Activated CD8-positive, alpha-beta T cell treated with anti-CD3 and anti-CD28 coated beads for 36 hours (primary cell): ENCODE measurements at regions not wholly inside any gene's neighbourhood (a gene's known extent, or its start where the extent isn't known, plus 50 kb on each side); places are given as distances from the start of the nearest gene placed in this dataset.
"Not testable (repeated sequence)": the region's sequence is repeated elsewhere in the genome, so short reads cannot be mapped to it uniquely, and the experiment has no call there.

Source experiments
- ATAC-seq: fragments of 200-7000 bp; cut with Tn5 transposase; one replicate; pipeline ENCODE4 v1.10.0; 2021; ENCODE audit warnings: mild to moderate bottlenecking, moderate library complexity
- CTCF ChIA-PET: fragments of 350-600 bp; sonication (Branson Sonifier 250); formaldehyde crosslinking; loops from one replicate; lab custom pipeline; 2021; ENCODE audit warnings: antibody characterized with exemption; lab: Charles Lee
- POLR2A ChIA-PET: fragments of 350-600 bp; sonication (Branson Sonifier 250); formaldehyde crosslinking; loops from one replicate; lab custom pipeline; 2021; ENCODE audit warnings: antibody characterized with exemption; lab: Charles Lee
- DNase-seq: peaks from one replicate; pipeline ENCODE4 v3.0.0-alpha.2; 2020
- H3K27ac Mint-ChIP-seq: one replicate; pipeline ENCODE4 v1.8.0; 2021; ENCODE audit warnings: mild to moderate bottlenecking, mixed read lengths
- H3K27me3 Mint-ChIP-seq: one replicate; pipeline ENCODE4 v1.8.0; 2021; ENCODE audit warnings: mixed read lengths
- H3K36me3 Mint-ChIP-seq: one replicate; pipeline ENCODE4 v1.8.0; 2021; ENCODE audit warnings: low read depth, mixed read lengths
- H3K4me1 Mint-ChIP-seq: one replicate; pipeline ENCODE4 v1.8.0; 2021; ENCODE audit warnings: low read depth, mixed read lengths
- H3K4me3 Mint-ChIP-seq: one replicate; pipeline ENCODE4 v1.8.0; 2021; ENCODE audit warnings: mild to moderate bottlenecking, moderate library complexity, mixed read lengths
- H3K9me3 Mint-ChIP-seq: one replicate; pipeline ENCODE4 v1.8.0; 2021; ENCODE audit warnings: mixed read lengths
- intact Hi-C: fragments of 100-400 bp; cut with micrococcal nuclease; formaldehyde crosslinking; loops from one replicate; pipeline ENCODE4 v1.10.0; 2022
- TF ChIP-seq, protein P1 (sequence below): fragments of 200-600 bp; IDR thresholded peaks from one replicate; pipeline ENCODE4 v1.8.0; 2022; ENCODE audit warnings: antibody characterized with exemption, mild to moderate bottlenecking

- ATAC-seq (peak; percentile 67), DNase-seq (peak; percentile 53)
- Mint-ChIP-seq H3K9me3 (peaks cover 4% of the 10 kb centered on the region), H3K36me3 (no peaks in the 10 kb centered on the region), H3K4me1 (no peaks in the 10 kb centered on the region), H3K27ac (no peak overlapping the region), H3K27me3 (peaks cover 10% of the 10 kb centered on the region), H3K4me3 (no peak overlapping the region)
- intact Hi-C loops = no loop called here
- POLR2A ChIA-PET = no interaction called here
- CTCF ChIA-PET = interaction anchor here (0.6 to 2.2 kb wide), 21 partner anchors 11 to 912 kb away, joined by 3 to 16 read pairs (median 3); no protein-coding TSS in a partner anchor
- TF ChIP-seq, protein P1, sequence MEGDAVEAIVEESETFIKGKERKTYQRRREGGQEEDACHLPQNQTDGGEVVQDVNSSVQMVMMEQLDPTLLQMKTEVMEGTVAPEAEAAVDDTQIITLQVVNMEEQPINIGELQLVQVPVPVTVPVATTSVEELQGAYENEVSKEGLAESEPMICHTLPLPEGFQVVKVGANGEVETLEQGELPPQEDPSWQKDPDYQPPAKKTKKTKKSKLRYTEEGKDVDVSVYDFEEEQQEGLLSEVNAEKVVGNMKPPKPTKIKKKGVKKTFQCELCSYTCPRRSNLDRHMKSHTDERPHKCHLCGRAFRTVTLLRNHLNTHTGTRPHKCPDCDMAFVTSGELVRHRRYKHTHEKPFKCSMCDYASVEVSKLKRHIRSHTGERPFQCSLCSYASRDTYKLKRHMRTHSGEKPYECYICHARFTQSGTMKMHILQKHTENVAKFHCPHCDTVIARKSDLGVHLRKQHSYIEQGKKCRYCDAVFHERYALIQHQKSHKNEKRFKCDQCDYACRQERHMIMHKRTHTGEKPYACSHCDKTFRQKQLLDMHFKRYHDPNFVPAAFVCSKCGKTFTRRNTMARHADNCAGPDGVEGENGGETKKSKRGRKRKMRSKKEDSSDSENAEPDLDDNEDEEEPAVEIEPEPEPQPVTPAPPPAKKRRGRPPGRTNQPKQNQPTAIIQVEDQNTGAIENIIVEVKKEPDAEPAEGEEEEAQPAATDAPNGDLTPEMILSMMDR = peak; percentile 72
These were observed 95.2 kb upstream of the PCED1B start for GRCh38 chr12:46983959-46984841.

DNA sequence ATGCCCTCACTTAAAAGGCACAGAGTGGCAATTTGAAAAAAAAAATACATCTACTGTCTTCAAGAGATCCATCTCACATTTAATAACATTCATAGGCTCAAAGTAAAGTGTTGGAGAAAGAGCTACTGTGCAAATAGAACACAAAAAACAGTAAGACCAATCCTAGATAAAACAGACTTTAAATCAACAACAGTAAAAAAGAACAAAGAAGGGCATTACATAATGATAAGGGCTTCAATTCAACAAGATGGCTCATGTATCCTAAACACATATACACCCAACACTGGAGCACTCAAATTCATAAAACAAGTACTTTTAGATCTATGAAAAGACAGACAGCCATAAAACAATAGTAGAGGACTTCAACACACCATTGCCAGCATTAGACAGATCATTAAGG is 93.6 kb upstream of the PCED1B start:
- ATAC-seq = no peak
- intact Hi-C loops = no loop called here
- Mint-ChIP-seq H3K4me3 (no peak overlapping the region), H3K9me3 (peaks cover 13% of the 10 kb centered on the region), H3K27me3 (peaks cover 12% of the 10 kb centered on the region), H3K4me1 (no peaks in the 10 kb centered on the region), H3K36me3 (peaks cover 1% of the 10 kb centered on the region), H3K27ac (no peak overlapping the region)
- no peak for DNase-seq
- CTCF ChIA-PET = interaction anchor here (0.7 kb wide), 1 partner anchor 513 kb away, joined by 3 read pairs; no protein-coding TSS in a partner anchor
- TF ChIP-seq, protein P1 = no peak
- POLR2A ChIA-PET = no interaction called here

DNA sequence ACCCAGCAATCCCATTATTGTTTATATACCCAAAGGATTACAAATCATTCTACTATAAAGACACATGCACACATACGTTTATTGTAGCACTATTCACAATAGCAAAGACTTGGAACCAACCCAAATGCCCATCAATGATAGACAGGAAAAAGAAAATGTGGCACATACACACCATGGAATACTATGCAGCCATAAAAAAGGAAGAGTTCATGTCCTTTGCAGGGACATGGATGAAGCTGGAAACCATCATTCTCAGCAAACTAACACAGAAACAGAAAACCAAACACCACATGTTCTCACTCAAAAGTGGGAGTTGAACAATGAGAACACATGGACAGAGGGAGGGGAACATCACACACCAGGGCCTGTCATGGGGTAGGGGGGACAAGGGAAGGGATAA is 91.3 kb upstream of the PCED1B start:
- H3K36me3 Mint-ChIP-seq, CTCF ChIA-PET, H3K27ac Mint-ChIP-seq, H3K4me3 Mint-ChIP-seq, POLR2A ChIA-PET, H3K4me1 Mint-ChIP-seq, intact Hi-C loops, ATAC-seq, DNase-seq: not testable (repeated sequence)
- peaks cover 12% of the 10 kb centered on the region for H3K27me3 Mint-ChIP-seq
- H3K9me3 Mint-ChIP-seq = peaks cover 19% of the 10 kb centered on the region

DNA sequence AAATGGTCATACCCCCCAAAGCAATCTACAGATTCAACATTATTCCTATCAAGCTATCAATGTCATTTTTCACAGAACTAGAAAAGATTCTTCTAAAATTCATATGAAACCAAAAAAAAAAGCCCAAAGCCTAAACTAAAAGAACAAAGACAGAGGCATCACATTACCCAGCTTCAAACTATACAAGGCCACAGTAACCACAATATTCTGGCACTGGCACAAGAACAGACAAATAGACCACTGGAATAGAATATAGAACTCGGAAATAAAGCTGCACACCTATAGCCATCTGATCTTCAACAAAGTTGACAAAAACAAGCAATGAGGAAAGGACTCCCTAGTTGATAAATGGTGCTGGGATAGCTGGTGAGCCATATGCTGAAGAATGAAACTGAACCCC is 89.2 kb upstream of the PCED1B start:
- peaks cover 19% of the 10 kb centered on the region for H3K9me3 Mint-ChIP-seq
- intact Hi-C loops = no loop called here

DNA sequence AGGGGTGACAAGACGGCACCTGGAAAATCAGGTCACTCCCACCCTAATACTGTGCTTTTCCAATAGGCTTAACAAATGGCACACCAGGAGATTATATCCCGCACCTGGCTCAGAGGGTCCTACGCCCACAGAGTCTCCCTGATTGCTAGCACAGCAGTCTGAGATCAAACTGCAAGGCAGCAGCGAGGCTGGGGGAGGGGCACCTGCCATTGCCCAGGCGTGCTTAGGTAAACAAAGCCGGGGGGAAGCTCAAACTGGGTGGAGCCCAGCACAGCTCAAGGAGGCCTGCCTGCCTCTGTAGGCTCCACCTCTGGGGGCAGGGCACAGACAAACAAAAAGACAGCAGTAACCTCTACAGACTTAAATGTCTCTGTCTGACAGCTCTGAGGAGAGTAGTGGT is 87.4 kb upstream of the PCED1B start:
- ATAC-seq, CTCF ChIA-PET, H3K27ac Mint-ChIP-seq, H3K27me3 Mint-ChIP-seq, H3K36me3 Mint-ChIP-seq, POLR2A ChIA-PET, H3K4me3 Mint-ChIP-seq, intact Hi-C loops, DNase-seq, H3K4me1 Mint-ChIP-seq: not testable (repeated sequence)
- H3K9me3 Mint-ChIP-seq = peaks cover 19% of the 10 kb centered on the region

More for the DNA sequence above, 89.2 kb upstream of the PCED1B start:
- DNase-seq = no peak
- TF ChIP-seq, protein P1 = no peak
- H3K27ac Mint-ChIP-seq = no peak overlapping the region
- no peak for ATAC-seq
- H3K4me3 Mint-ChIP-seq = no peak overlapping the region
- ChIA-PET POLR2A (no interaction called here), CTCF (interaction anchor here (1.4 kb wide), 1 partner anchor 31 kb away, joined by 3 read pairs; no protein-coding TSS in a partner anchor)
- H3K36me3 Mint-ChIP-seq = peaks cover 1% of the 10 kb centered on the region
- H3K27me3 Mint-ChIP-seq = peaks cover 7% of the 10 kb centered on the region
- H3K4me1 Mint-ChIP-seq = no peaks in the 10 kb centered on the region

- Mint-ChIP-seq H3K4me3 (no peak overlapping the region), H3K27ac (no peak overlapping the region), H3K27me3 (peaks cover 6% of the 10 kb centered on the region), H3K9me3 (no peaks in the 10 kb centered on the region), H3K36me3 (no peaks in the 10 kb centered on the region), H3K4me1 (no peaks in the 10 kb centered on the region)
- DNase-seq (no peak), ATAC-seq (no peak)
- ChIA-PET CTCF (no interaction called here), POLR2A (no interaction called here)
- intact Hi-C loops = no loop called here
- TF ChIP-seq, protein P1 = no peak
These were observed 80.5 kb upstream of the PCED1B start for GRCh38 chr12:46998811-46999368.
